GM12878 (cell line): ENCODE measurements at regions not wholly inside any gene's neighbourhood (a gene's known extent, or its start where the extent isn't known, plus 50 kb on each side); places are given as distances from the start of the nearest gene placed in this dataset.

Experiments used
- LARP7 ChIP-seq: fragments of 450-650 bp; IDR thresholded peaks from 2 replicates; pipeline ENCODE4 v1.6.1; 2017; ENCODE audit warnings: mild to moderate bottlenecking
- SMAD5 ChIP-seq: IDR thresholded peaks from 2 replicates; pipeline ENCODE4 v1.6.1; 2016; ENCODE audit warnings: antibody characterized with exemption, low read depth
- YY1 ChIP-seq: IDR thresholded peaks from 2 replicates; pipeline ENCODE4 v1.6.1; 2011; ENCODE audit warnings: low read depth, mild to moderate bottlenecking, low read length
- TF ChIP-seq, protein P1 (sequence below), 3 experiments: IDR thresholded peaks in 2 of 3; conservative IDR thresholded peaks in 1 of 3; 2 replicates each; pipeline ENCODE4 v1.5.1; 2011; ENCODE audit warnings: low read depth in 3 of 3, low read length in 3 of 3, mild to moderate bottlenecking in 3 of 3, control low read depth in 2 of 3, moderate library complexity in 2 of 3, inconsistent platforms in 1 of 3, mixed read lengths in 1 of 3; ENCODE audit not compliant: control insufficient read depth in 2 of 3, insufficient read depth in 1 of 3; ENCODE audit errors: extremely low read depth in 1 of 3
- TF ChIP-seq, protein P2 (sequence below): IDR thresholded peaks from 2 replicates; pipeline ENCODE4 v1.6.1; 2011; ENCODE audit warnings: borderline replicate concordance, low read depth, mild to moderate bottlenecking, moderate library complexity, low read length; ENCODE audit not compliant: insufficient read depth, poor library complexity, severe bottlenecking

DNA sequence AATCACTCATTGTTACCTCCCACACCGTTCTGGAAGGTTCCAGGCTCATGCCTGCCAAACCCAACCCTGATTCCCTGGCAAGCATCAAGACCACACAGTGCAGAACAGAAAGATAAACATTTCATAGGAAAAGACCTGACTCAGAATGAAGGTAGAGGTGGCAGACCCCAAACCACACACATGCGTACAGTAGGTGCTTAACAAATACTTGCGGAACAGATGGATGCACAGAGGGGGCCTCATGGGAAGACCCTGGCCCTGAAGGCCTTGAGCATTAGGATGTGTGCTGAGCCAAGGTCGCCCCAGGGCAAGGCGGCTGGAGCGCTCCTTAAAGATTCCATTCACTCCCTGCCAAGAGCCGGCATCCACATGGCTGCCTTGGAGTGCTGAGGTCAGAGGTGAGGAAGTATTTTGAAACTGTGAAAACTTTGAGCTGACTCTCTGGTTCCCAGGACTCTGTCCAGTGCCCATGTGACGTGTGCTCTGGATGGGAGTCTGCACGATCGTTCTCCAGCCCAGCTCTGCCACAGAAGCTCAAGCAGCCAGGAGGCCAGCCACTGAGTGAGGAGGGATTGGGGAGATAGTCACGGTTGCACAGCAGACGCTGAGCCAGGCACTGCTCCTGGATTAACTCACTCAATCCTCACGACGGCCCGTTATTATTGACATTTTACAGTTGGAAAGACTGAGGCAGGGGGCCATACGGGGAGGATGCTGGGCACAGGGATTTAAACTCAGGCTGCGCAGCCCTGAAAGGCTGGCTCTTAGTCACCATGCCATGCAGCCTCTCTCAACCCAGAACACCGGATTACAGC, 65.5 kb upstream of the AFDN start:
- TF ChIP-seq LARP7 = no peak
- TF ChIP-seq, protein P1, sequence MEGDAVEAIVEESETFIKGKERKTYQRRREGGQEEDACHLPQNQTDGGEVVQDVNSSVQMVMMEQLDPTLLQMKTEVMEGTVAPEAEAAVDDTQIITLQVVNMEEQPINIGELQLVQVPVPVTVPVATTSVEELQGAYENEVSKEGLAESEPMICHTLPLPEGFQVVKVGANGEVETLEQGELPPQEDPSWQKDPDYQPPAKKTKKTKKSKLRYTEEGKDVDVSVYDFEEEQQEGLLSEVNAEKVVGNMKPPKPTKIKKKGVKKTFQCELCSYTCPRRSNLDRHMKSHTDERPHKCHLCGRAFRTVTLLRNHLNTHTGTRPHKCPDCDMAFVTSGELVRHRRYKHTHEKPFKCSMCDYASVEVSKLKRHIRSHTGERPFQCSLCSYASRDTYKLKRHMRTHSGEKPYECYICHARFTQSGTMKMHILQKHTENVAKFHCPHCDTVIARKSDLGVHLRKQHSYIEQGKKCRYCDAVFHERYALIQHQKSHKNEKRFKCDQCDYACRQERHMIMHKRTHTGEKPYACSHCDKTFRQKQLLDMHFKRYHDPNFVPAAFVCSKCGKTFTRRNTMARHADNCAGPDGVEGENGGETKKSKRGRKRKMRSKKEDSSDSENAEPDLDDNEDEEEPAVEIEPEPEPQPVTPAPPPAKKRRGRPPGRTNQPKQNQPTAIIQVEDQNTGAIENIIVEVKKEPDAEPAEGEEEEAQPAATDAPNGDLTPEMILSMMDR (IDR thresholded peaks at IDR 0.05 in 2 of 3, conservative IDR thresholded peaks at IDR 0.05 in 1 of 3; ENCODE audit: control insufficient read depth in 2 of 3, extremely low read depth in 1 of 3, insufficient read depth in 1 of 3, low read depth in 3 of 3, low read length in 3 of 3) = no peak
- no peak for TF ChIP-seq SMAD5
- no peak for TF ChIP-seq YY1
- TF ChIP-seq, protein P2, sequence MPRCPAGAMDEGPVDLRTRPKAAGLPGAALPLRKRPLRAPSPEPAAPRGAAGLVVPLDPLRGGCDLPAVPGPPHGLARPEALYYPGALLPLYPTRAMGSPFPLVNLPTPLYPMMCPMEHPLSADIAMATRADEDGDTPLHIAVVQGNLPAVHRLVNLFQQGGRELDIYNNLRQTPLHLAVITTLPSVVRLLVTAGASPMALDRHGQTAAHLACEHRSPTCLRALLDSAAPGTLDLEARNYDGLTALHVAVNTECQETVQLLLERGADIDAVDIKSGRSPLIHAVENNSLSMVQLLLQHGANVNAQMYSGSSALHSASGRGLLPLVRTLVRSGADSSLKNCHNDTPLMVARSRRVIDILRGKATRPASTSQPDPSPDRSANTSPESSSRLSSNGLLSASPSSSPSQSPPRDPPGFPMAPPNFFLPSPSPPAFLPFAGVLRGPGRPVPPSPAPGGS = no peak
